ENCODE measurements at regions not wholly inside any gene's neighbourhood (a gene's known extent, or its start where the extent isn't known, plus 50 kb on each side); places are given as distances from the start of the nearest gene placed in this dataset.

- no peak for TF ChIP-seq FOXM1 (IDR thresholded peaks at IDR 0.05; ENCODE audit: borderline replicate concordance, low read depth)
- TF ChIP-seq CEBPB (IDR thresholded peaks at IDR 0.05) = no peak
- no peak for TF ChIP-seq YY1 (IDR thresholded peaks at IDR 0.05; ENCODE audit: low read depth)
- TF ChIP-seq EGR1 (IDR thresholded peaks at IDR 0.05) = no peak
- no peak for TF ChIP-seq MAX (IDR thresholded peaks at IDR 0.05)
- TF ChIP-seq NFIC (IDR thresholded peaks at IDR 0.05) = no peak
- no peak for TF ChIP-seq REST (IDR thresholded peaks at IDR 0.05; ENCODE audit: low read depth)
- TF ChIP-seq RAD21 (IDR thresholded peaks at IDR 0.05; ENCODE audit: low read depth) = no peak
- no peak for TF ChIP-seq EP300 (IDR thresholded peaks at IDR 0.05; ENCODE audit: borderline replicate concordance)
- no peak for TF ChIP-seq TCF12 (IDR thresholded peaks at IDR 0.05; ENCODE audit: low read depth)
- TF ChIP-seq USF1 (IDR thresholded peaks at IDR 0.05) = no peak
- no peak for TF ChIP-seq TEAD4 (IDR thresholded peaks at IDR 0.05)
- TF ChIP-seq ZBTB7A (IDR thresholded peaks at IDR 0.05; ENCODE audit: low read depth) = no peak
- no peak for TF ChIP-seq CREB1 (IDR thresholded peaks at IDR 0.05; ENCODE audit: low read depth)
- no peak for TF ChIP-seq TAF1 (IDR thresholded peaks at IDR 0.05; ENCODE audit: low read depth)
Measured at GRCh38 chr4:112966701-112967488, 82.6 kb upstream of the ANK2 start.

GRCh38 chr4:112968451-112969159 lies 80.8 kb upstream of the ANK2 start:
- TF ChIP-seq FOXM1 (IDR thresholded peaks at IDR 0.05; ENCODE audit: borderline replicate concordance, low read depth) (no peak), MAX (IDR thresholded peaks at IDR 0.05) (no peak), EP300 (IDR thresholded peaks at IDR 0.05; ENCODE audit: borderline replicate concordance) (no peak)

GRCh38 chr4:112970903-112971302 lies 78.5 kb upstream of the ANK2 start:
- no peak for TF ChIP-seq REST (IDR thresholded peaks at IDR 0.05; ENCODE audit: low read depth)
- no peak for TF ChIP-seq CEBPB (IDR thresholded peaks at IDR 0.05)

- TF ChIP-seq EP300 (IDR thresholded peaks at IDR 0.05; ENCODE audit: borderline replicate concordance) (no peak), YY1 (IDR thresholded peaks at IDR 0.05; ENCODE audit: low read depth) (no peak), NFIC (IDR thresholded peaks at IDR 0.05) (no peak), CEBPB (IDR thresholded peaks at IDR 0.05) (no peak), TEAD4 (IDR thresholded peaks at IDR 0.05) (no peak), USF1 (IDR thresholded peaks at IDR 0.05) (no peak), CREB1 (IDR thresholded peaks at IDR 0.05; ENCODE audit: low read depth) (no peak), REST (IDR thresholded peaks at IDR 0.05; ENCODE audit: low read depth) (no peak), EGR1 (IDR thresholded peaks at IDR 0.05) (no peak), ZBTB7A (IDR thresholded peaks at IDR 0.05; ENCODE audit: low read depth) (no peak), FOXM1 (IDR thresholded peaks at IDR 0.05; ENCODE audit: borderline replicate concordance, low read depth) (no peak), MAX (IDR thresholded peaks at IDR 0.05) (no peak)
Measured at GRCh38 chr4:112973750-112974251, 75.7 kb upstream of the ANK2 start.

All from Ishikawa (cell line).